DMS153 treated with DMSO at 0.1 percent for 48 hours (cell line): ENCODE measurements at regions not wholly inside any gene's neighbourhood (a gene's known extent, or its start where the extent isn't known, plus 50 kb on each side); places are given as distances from the start of the nearest gene placed in this dataset.
"Not testable (repeated sequence)": the region's sequence is repeated elsewhere in the genome, so short reads cannot be mapped to it uniquely, and the experiment has no call there.

Experiments
- DNase-seq: peaks from one replicate; lab custom pipeline; 2025; ENCODE audit not compliant: unreplicated experiment; lab: John Stamatoyannopoulos, UW

DNA sequence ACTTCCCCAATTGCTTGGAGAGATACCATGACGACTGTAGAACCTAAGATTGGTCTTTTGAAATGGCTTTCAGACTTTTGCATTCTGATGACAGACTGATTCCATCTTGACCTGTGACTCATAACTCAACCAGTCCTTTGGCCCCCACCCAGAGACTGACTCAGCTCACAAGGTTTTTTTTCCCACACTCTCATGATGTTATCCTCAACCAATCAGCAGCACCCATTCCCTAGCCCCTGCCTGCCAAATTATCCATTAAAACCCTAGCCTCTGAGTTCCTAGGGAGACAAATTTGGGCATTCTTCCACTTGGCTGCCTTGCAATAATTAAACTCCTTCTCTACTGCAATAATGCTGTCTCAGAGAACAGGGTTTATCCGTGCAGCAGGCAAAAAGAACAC lies 1263.3 kb upstream of the CDH9 start:
- DNase-seq: no peak

GRCh38 chr5:28296254-28297013 lies 1258.0 kb upstream of the CDH9 start:
- no peak for DNase-seq

- not testable (repeated sequence) for DNase-seq
These were observed 1248.6 kb upstream of the CDH9 start for GRCh38 chr5:28287021-28287420.

- no peak for DNase-seq
These were observed 1248.2 kb upstream of the CDH9 start for GRCh38 chr5:28286566-28286965.

DNA sequence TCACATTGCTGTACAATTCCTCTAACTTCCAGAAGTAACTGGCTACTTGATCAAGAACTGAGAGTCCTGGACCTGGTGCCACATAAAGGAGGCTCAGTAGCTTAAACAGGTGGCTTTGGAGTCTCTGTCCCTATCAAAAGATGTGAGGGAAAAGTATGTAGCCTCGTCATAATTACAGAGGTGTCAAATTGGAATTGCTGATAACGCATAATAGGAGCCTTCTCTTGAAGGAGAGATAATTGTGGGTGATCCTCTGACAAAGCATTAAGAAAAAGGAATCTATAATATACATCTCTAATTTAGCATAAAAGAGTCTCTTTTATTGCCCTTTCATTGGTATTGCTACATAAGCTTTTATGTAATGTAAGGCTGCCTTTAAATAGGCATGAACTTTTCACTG lies 1246.4 kb upstream of the CDH9 start:
- DNase-seq: no peak

DNA sequence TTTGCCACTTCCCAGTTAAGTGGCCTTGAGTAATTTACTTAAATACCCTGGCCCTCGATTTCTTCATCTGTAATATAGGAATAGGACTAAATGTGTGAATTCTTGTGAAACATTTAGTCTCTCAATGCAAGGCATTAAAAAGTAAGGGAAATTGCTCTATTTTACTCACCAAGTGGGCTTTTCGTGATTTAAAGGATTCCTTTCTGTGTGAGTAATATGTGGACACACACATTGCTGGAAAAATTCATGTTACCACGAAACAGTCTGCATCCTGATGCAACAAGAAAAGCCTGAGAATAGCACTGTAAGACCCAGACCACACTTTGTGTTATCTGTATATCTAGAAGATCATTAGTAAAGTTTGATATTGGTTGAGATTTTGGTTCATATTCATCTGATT lies 1243.0 kb upstream of the CDH9 start:
- no peak for DNase-seq

DNA sequence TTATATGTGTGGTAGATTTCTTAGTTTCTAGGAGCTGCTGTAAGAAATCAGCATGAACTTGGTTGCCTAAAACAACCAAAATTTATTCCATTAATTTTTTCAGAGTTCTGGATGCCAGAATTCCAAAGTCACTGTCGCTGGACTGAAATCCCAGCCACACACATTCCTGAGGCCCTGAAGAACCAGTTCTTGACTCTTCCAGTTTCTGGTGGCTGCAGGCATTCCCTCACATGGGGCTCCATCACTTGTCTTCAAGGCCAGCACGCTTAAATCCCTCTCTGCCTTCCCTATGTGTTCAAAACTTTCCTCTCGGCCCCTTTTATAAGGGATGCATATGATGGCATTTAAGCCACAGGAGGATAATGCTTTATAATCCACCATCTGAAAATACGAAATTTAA lies 1237.5 kb upstream of the CDH9 start:
- DNase-seq: no peak

- DNase-seq: no peak
These were observed 1231.6 kb upstream of the CDH9 start for GRCh38 chr5:28269978-28270377.

GRCh38 chr5:28265877-28266276 lies 1227.5 kb upstream of the CDH9 start:
- DNase-seq: no peak

DNA sequence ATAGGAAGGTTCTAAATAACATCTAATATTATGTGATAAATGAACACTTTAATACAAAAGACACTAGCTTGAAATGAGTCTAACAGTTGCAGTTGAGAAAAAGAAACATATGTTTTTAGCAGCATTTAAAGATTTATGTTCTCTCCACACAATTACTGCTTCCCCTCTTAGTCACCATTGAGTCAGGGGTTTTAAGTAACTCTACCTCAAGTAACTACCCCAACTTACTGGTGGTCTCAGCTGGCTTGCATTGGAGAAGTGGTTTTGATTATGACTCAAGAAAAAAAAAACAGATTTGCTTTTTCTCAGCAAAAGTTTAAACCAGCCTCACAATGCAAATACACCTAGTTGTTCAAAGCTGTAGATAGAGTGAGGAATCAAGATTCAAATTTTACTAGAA lies 1216.5 kb upstream of the CDH9 start:
- DNase-seq: no peak

- no peak for DNase-seq
These were observed 1215.0 kb upstream of the CDH9 start for GRCh38 chr5:28253431-28253830.

DNA sequence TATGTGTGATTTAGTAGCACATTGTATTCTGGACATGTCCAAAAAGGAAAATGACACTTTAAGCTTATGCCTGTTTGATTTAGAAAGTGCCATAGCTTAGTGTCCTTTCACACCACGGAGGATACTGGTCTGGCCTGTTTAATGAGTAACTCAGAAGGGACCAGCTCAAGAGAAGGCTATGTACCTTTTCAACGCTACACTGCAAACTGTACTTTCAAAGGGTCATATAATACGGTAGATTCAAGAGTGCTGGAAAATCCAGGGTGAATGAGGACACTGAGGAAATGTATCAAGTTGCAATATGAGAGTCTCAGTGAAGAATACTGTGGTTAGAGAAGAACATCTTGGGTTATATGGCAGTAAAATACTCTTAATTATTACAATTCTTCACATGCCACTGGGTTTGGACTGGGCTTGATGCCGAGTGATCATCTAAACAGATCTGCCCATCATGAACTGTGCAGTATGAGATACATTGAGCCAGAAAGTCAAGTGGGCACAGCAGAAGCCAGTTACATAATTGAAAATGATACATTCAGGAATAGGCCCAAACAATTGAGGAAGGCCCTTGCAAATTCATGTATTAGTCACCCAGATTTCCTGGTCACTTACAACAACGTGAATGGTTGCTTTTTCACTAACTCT lies 1211.5 kb upstream of the CDH9 start:
- DNase-seq: no peak

DNA sequence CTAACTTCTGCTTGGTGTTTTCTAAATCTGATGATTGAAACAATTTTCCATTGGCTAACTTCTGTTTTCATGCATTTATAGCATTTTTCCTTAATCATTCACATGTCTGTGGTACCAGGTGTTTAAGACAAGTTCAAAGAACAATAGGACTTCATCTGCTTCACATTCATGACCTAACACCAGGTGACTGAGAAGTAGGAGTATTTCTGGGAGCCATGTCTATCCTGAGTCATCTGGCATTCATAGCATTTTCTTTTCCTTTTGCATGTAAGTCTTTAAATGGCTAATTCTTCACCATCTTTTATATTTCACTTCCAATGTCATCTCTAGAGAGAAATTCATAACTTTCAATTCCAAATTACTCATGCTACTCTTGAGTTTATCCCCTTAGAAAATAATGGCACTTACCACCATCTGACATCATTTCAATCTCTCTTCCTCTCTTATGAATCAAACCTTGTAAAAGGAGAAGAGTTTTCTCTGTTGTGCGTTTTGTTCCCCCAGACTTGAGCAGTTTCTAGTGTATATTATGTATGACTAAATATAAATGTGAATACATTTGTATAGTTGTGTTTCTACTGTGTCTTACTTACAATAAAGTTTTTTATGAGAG lies 1196.1 kb upstream of the CDH9 start:
- DNase-seq: no peak

- DNase-seq: no peak
These were observed 1188.0 kb upstream of the CDH9 start for GRCh38 chr5:28226407-28226806.

- no peak for DNase-seq
These were observed 1181.2 kb upstream of the CDH9 start for GRCh38 chr5:28219539-28219938.

DNA sequence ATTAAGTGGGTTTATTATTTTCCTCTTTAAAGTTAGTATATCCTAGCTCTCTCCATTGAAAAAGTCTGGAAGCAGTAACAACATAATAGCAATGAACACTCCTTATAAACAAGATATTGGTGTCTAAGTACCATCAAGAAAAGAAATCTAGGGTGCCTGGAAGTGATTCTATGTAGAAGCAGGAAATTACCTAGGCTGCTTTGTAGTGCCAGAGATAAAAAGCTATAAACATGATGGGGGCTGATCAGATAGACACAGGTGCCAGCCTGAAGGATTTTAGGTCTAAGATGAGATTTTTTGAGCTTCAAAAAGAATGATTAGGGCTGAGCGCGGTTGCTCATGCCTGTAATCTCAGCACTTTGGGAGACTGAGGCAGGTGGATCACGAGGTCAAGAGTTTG lies 1179.3 kb upstream of the CDH9 start:
- DNase-seq: no peak

DNA sequence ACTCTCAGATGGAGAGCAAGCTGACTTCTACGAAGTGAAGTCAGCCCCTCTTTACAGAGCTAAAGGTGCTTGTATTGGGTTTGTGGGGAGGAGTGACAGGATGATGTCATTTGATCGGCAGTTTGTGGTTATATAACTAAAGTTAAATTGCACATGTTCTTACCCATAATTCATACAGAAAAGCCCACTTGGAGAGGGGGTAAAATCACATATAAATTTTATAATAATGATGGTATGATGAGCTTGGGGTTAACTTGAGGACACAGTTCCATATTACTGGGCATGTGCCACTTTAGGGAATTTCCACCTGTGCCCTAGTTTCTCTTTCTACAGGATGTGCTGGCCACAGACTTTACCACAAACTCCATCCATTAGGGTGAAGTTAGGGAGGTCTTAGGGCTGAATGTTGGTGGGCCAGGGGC lies 1178.6 kb upstream of the CDH9 start:
- DNase-seq: no peak

DNA sequence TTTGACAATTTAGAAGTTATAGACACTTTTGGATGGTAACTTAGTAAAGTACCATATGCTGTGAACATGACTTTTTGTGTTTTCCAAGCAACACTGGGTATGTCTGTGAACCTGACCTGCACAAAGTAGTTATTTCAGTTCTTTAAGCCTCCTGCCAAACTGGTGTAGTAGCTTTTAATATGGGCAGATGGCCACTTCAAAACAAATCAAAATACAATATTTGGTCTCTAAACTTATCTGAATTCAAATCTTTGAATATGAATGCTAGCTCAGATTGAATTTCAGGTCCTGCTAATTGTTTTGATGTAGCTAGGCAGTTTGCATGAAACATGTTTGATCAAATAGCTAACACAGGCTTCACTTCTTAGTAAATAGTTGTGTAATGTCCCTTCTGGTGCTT lies 1176.7 kb upstream of the CDH9 start:
- DNase-seq: no peak

DNA sequence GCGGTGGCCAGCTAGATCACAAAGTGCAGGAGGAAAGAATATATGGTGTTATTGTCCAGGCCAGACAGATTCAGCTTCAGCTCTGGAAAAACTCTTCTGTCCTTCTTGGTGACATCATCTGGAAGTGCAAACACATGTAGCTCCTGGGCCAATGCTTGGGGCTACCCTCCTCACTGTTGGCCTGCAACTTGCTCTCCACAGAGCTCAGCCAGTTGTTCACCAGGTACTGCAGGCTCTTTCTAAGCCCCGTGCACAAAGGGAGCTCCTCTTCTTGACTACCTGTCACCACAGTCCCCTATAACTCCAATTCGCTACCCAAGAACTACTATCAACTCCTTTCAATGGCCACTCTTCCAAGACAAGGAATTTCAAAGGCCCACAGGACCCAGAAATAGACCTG lies 1175.9 kb upstream of the CDH9 start:
- no peak for DNase-seq

DNA sequence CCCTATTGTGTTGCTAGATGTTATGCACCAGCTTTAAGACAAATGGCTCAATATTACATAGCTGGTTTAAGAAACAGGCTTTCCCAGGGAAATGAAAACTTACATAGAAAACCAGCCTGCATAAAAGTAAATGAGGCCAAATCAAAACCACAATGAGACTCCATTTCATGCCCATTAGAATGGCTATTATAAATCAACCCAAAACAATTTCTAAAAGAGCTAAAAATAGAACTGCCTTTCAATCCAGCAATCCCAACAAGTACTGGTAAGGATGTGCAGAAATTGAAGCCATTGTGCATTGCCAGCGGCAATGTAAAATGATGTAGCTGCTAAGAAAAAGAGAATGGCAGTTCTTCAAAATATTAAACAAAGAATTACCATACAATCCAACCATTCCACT lies 1170.0 kb upstream of the CDH9 start:
- no peak for DNase-seq

DNA sequence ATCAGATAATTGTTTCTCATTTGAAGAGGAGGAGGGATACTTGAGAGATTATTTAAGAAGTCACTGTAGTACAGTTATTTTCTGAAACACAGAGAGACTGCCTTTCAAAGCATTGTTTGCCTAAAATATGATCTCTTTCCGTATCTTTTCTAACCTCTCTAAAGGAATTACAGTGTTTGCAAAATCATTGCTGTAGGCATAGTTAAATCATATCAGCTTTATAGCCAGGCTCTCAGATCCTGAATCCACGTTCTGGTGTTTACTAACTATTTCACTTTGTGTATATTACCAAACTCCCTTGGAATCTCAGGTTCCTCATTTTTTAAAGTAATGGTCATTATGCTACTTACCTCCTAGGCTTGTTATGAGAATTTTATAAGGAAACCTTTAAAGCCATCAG lies 1151.6 kb upstream of the CDH9 start:
- no peak for DNase-seq

- DNase-seq: no peak
These were observed 1136.3 kb upstream of the CDH9 start for GRCh38 chr5:28174691-28175090.
